IMR-90 (cell line): ENCODE measurements at regions not wholly inside any gene's neighbourhood (a gene's known extent, or its start where the extent isn't known, plus 50 kb on each side); places are given as distances from the start of the nearest gene placed in this dataset.

Experiments used
- ATAC-seq: fragments of 200-7000 bp; cut with Tn5 transposase; 2 replicates; pipeline ENCODE4 v1.9.1; 2020; ENCODE audit warnings: low read depth, mild to moderate bottlenecking, moderate library complexity
- BruUV-seq: library from RNA; stranded (reverse); fragments of 400-500 nt; replicated peaks from 2 replicates; lab custom pipeline; 2021; lab: Mats Ljungman, UMichigan
- CTCF ChIA-PET: fragments of 300-600 bp; formaldehyde crosslinking; extraction: SDS; loops from one replicate; lab custom pipeline; 2021; ENCODE audit warnings: antibody characterized with exemption; lab: Yijun Ruan, JAX
- POLR2A ChIA-PET: fragments of 300-600 bp; sonication (Branson Sonifier 250); formaldehyde crosslinking; loops from one replicate; lab custom pipeline; 2022; ENCODE audit warnings: antibody characterized with exemption; ENCODE audit not compliant: unreplicated experiment; lab: Charles Lee
- DNase-seq: peaks from one replicate; pipeline ENCODE4 v3.0.0; 2013
- H2AFZ ChIP-seq: replicated peaks from 2 replicates; pipeline ENCODE3; 2013; ENCODE audit warnings: low read length, mild to moderate bottlenecking; ENCODE audit not compliant: poor library complexity
- H2AK5ac ChIP-seq: 2 replicates; pipeline ENCODE4 v1.6.1; 2013; ENCODE audit warnings: low read depth, low read length, inconsistent platforms
- H2AK9ac ChIP-seq: replicated peaks from 2 replicates; pipeline ENCODE3; 2013; ENCODE audit warnings: mild to moderate bottlenecking, low read depth, low read length, moderate library complexity; ENCODE audit not compliant: poor library complexity
- H2BK120ac ChIP-seq: 2 replicates; pipeline ENCODE4 v1.6.1; 2013; ENCODE audit warnings: low read depth, low read length, inconsistent platforms
- H2BK15ac ChIP-seq: 3 replicates; pipeline ENCODE4 v1.6.1; 2013; ENCODE audit warnings: low read depth, low read length, inconsistent platforms
- H2BK20ac ChIP-seq: 2 replicates; pipeline ENCODE4 v1.6.1; 2013; ENCODE audit warnings: low read depth, mild to moderate bottlenecking, inconsistent platforms, low read length, moderate library complexity
- H2BK5ac ChIP-seq: 2 replicates; pipeline ENCODE4 v1.6.1; 2013; ENCODE audit warnings: mild to moderate bottlenecking, low read depth, low read length, inconsistent platforms; ENCODE audit not compliant: poor library complexity, severe bottlenecking
- H3K14ac ChIP-seq: replicated peaks from 2 replicates; pipeline ENCODE4 v1.6.1; 2013; ENCODE audit warnings: low read depth, low read length, inconsistent platforms
- H3K18ac ChIP-seq: 2 replicates; pipeline ENCODE4 v1.6.1; 2013; ENCODE audit warnings: low read depth, low read length, control low read depth
- H3K23ac ChIP-seq: 2 replicates; pipeline ENCODE4 v1.6.1; 2013; ENCODE audit warnings: low read depth, low read length, inconsistent platforms
- H3K27ac ChIP-seq: 2 replicates; pipeline ENCODE4 v1.5.1; 2013; ENCODE audit warnings: mild to moderate bottlenecking, control low read depth, low read length; ENCODE audit not compliant: insufficient read depth
- H3K27me3 ChIP-seq: 2 replicates; pipeline ENCODE4 v1.6.1; 2013; ENCODE audit warnings: low read length; ENCODE audit not compliant: control insufficient read depth, insufficient read depth
- H3K36me3 ChIP-seq: 2 replicates; pipeline ENCODE4 v1.6.1; 2013; ENCODE audit warnings: low read length, mixed read lengths; ENCODE audit not compliant: control insufficient read depth, insufficient read depth
- H3K4ac ChIP-seq: 2 replicates; pipeline ENCODE4 v1.6.1; 2013; ENCODE audit warnings: low read depth, low read length, inconsistent platforms
- H3K4me1 ChIP-seq: 2 replicates; pipeline ENCODE4 v1.6.1; 2013; ENCODE audit warnings: low read length, mixed read lengths; ENCODE audit not compliant: control insufficient read depth, insufficient read depth
- H3K4me2 ChIP-seq: 2 replicates; pipeline ENCODE4 v1.6.1; 2013; ENCODE audit warnings: low read depth, mild to moderate bottlenecking, control low read depth, low read length, moderate library complexity
- H3K4me3 ChIP-seq: 2 replicates; pipeline ENCODE4 v1.5.1; 2013; ENCODE audit warnings: low read depth, mild to moderate bottlenecking, control low read depth, low read length, moderate library complexity; ENCODE audit not compliant: insufficient read depth
- H3K56ac ChIP-seq: 2 replicates; pipeline ENCODE4 v1.6.1; 2013; ENCODE audit warnings: low read length, inconsistent platforms; ENCODE audit not compliant: insufficient read depth; ENCODE audit errors: extremely low read depth
- H3K79me1 ChIP-seq, 2 experiments: 2 replicates each; pipeline ENCODE4 v1.6.1; 2013; ENCODE audit warnings: low read length in 2 of 2, inconsistent platforms in 1 of 2, low read depth in 1 of 2
- H3K9ac ChIP-seq: 2 replicates; pipeline ENCODE4 v1.6.1; 2013; ENCODE audit warnings: low read depth, low read length, control low read depth
- H3K9me1 ChIP-seq: 2 replicates; pipeline ENCODE4 v1.6.1; 2013; ENCODE audit warnings: low read length, inconsistent platforms; ENCODE audit not compliant: insufficient read depth
- H3K9me3 ChIP-seq: 2 replicates; pipeline ENCODE4 v1.6.1; 2013; ENCODE audit warnings: low read length; ENCODE audit not compliant: control insufficient read depth, insufficient read depth
- H4K20me1 ChIP-seq: 2 replicates; pipeline ENCODE4 v1.6.1; 2013; ENCODE audit warnings: low read length, inconsistent platforms; ENCODE audit not compliant: insufficient read depth
- H4K5ac ChIP-seq: 2 replicates; pipeline ENCODE4 v1.6.1; 2013; ENCODE audit warnings: mild to moderate bottlenecking, low read depth, low read length, control low read depth
- H4K8ac ChIP-seq, 2 experiments: 2 replicates each; pipeline ENCODE4 v1.6.1; 2013; ENCODE audit warnings: low read depth in 2 of 2, low read length in 2 of 2, control low read depth in 1 of 2, inconsistent platforms in 1 of 2
- H4K91ac ChIP-seq: 2 replicates; pipeline ENCODE4 v1.6.1; 2013; ENCODE audit warnings: low read depth, low read length, inconsistent platforms; ENCODE audit not compliant: insufficient read depth
- BHLHE40 ChIP-seq: fragments of 150-350 bp; IDR thresholded peaks from 2 replicates; pipeline ENCODE4 v1.6.1; 2016; ENCODE audit warnings: mild to moderate bottlenecking, low read depth, low read length
- CHD1 ChIP-seq: IDR thresholded peaks from 2 replicates; pipeline ENCODE4 v1.6.1; 2012; ENCODE audit warnings: low read depth, low read length, improper control_type of control experiment
- FOS ChIP-seq: fragments of 150-350 bp; IDR thresholded peaks from 2 replicates; pipeline ENCODE4 v1.6.1; 2016; ENCODE audit warnings: low read depth, low read length
- MAFK ChIP-seq: IDR thresholded peaks from 2 replicates; pipeline ENCODE4 v1.6.1; 2012; ENCODE audit warnings: low read depth, low read length, improper control_type of control experiment
- MXI1 ChIP-seq: IDR thresholded peaks from 2 replicates; pipeline ENCODE4 v1.6.1; 2012; ENCODE audit warnings: low read depth, mild to moderate bottlenecking, low read length, moderate library complexity, borderline replicate concordance
- NFE2L2 ChIP-seq: fragments of 150-350 bp; IDR thresholded peaks from 2 replicates; pipeline ENCODE4 v1.6.1; 2016; ENCODE audit warnings: low read depth, mild to moderate bottlenecking, low read length
- RCOR1 ChIP-seq: IDR thresholded peaks from 2 replicates; pipeline ENCODE4 v1.6.1; 2012; ENCODE audit warnings: mild to moderate bottlenecking, low read length, improper control_type of control experiment; ENCODE audit not compliant: insufficient replicate concordance
- RFX5 ChIP-seq: IDR thresholded peaks from 2 replicates; pipeline ENCODE4 v1.8.0; 2012; ENCODE audit warnings: low read depth, mild to moderate bottlenecking, low read length, moderate library complexity
- SMC3 ChIP-seq: fragments of 150-350 bp; IDR thresholded peaks from 2 replicates; pipeline ENCODE4 v1.6.1; 2016; ENCODE audit warnings: low read depth, mild to moderate bottlenecking, antibody characterized with exemption, low read length, moderate library complexity
- WGBS, 2 experiments: methylation state at CpG; one replicate each; pipeline versions ENCODE4 v1.1.5 to v1.1.7; 2013; ENCODE audit warnings: missing lambda C conversion rate in 2 of 2; ENCODE audit not compliant: insufficient read length in 1 of 2; ENCODE audit errors: extremely low coverage in 2 of 2; 5-methylcytosine and 5-hydroxymethylcytosine counted together
- dilution Hi-C: fragments of 300-500 bp; cut with HindIII; formaldehyde crosslinking; loops from one replicate; pipeline ENCODE4 v1.14.3; 2018; ENCODE audit warnings: low sequenced_read_pairs; ENCODE audit not compliant: unreplicated experiment
- in situ Hi-C: fragments of 300-500 bp; cut with MboI; formaldehyde crosslinking; loops from 3 replicates; pipeline ENCODE4 v1.14.3; 2019; ENCODE audit warnings: low sequenced_read_pairs, inconsistent platforms, mixed read lengths
- intact Hi-C: fragments of 100-400 bp; cut with micrococcal nuclease; formaldehyde crosslinking; loops from 2 replicates; pipeline ENCODE4 v1.10.0; 2022

- no peaks in the 10 kb centered on the region for H3K27me3 ChIP-seq
- WGBS, 2 experiments, result no CpG with 5 or more reads among the region's 3 CpGs
- no peak overlapping the region for H3K4ac ChIP-seq
- no peak for DNase-seq
- H3K27ac ChIP-seq, result no peak overlapping the region
- H3K4me1 ChIP-seq, result no peaks in the 10 kb centered on the region
- H2BK120ac ChIP-seq, result no peak overlapping the region
- H3K79me1 ChIP-seq, result peaks cover 2% of the 10 kb centered on the region in 2 experiments; a peak in 1 of 4 replicates
- no peak overlapping the region for H2BK20ac ChIP-seq
- intact Hi-C loops (no loop called here), in situ Hi-C loops (no loop called here), dilution Hi-C loops (no loop called here)
- H4K8ac ChIP-seq, result no peak overlapping the region
- no peak overlapping the region for H3K9ac ChIP-seq
- TF ChIP-seq MAFK, result no peak
- no peak for TF ChIP-seq MXI1
- no peak for TF ChIP-seq SMC3
- TF ChIP-seq FOS, result no peak
- TF ChIP-seq CHD1, result no peak
- no peak for TF ChIP-seq RFX5
- no peak for TF ChIP-seq RCOR1
- TF ChIP-seq BHLHE40, result no peak
- TF ChIP-seq NFE2L2, result no peak
- BruUV-seq, result no TSS peak
- POLR2A ChIA-PET, result no interaction called here
- H2AFZ ChIP-seq, result no peak overlapping the region
- H3K14ac ChIP-seq, result no peak overlapping the region
- H3K9me1 ChIP-seq, result no peaks in the 10 kb centered on the region
- peaks cover 27% of the 10 kb centered on the region for H3K9me3 ChIP-seq
- H3K18ac ChIP-seq, result no peak overlapping the region
- H2BK5ac ChIP-seq, result no peak overlapping the region
- no peak for ATAC-seq
- CTCF ChIA-PET, result no interaction called here
- H2AK9ac ChIP-seq, result no peak overlapping the region
- H4K20me1 ChIP-seq, result no peaks in the 10 kb centered on the region
- peaks cover 12% of the 10 kb centered on the region for H3K36me3 ChIP-seq
- no peak overlapping the region for H3K4me3 ChIP-seq
- H4K5ac ChIP-seq, result no peak overlapping the region
- no peak overlapping the region for H4K91ac ChIP-seq
- no peak overlapping the region for H2AK5ac ChIP-seq
- no peak overlapping the region for H3K56ac ChIP-seq
- no peak overlapping the region for H3K4me2 ChIP-seq
- H3K23ac ChIP-seq, result no peak overlapping the region
- no peak overlapping the region for H2BK15ac ChIP-seq
Measured at GRCh38 chr19:27776524-27776923, 1436.4 kb downstream of the UQCRFS1 start.
